ENCODE measurements at regions not wholly inside any gene's neighbourhood (a gene's known extent, or its start where the extent isn't known, plus 50 kb on each side); places are given as distances from the start of the nearest gene placed in this dataset.

GRCh38 chr13:103516015-103516795, 450.0 kb upstream of the SLC10A2 start:
- TF ChIP-seq CTCF (conservative IDR thresholded peaks at IDR 0.05; ENCODE audit: low read depth, low read length) (no peak), EZH2phosphoT487 (IDR thresholded peaks at IDR 0.05; ENCODE audit: borderline replicate concordance, low read length) (no peak)
